GM12875 (cell line): ENCODE measurements at regions not wholly inside any gene's neighbourhood (a gene's known extent, or its start where the extent isn't known, plus 50 kb on each side); places are given as distances from the start of the nearest gene placed in this dataset.

Experiments used
- H3K4me3 ChIP-seq: one replicate; pipeline ENCODE4 v1.5.1; 2011; ENCODE audit warnings: low read depth, low read length, control low read depth
- TF ChIP-seq, protein P1 (sequence below): IDR thresholded peaks from 2 replicates; pipeline ENCODE4 v1.5.1; 2011; ENCODE audit warnings: low read depth, mild to moderate bottlenecking, control low read depth, inconsistent platforms, low read length, moderate library complexity, borderline replicate concordance; ENCODE audit not compliant: insufficient read depth

DNA sequence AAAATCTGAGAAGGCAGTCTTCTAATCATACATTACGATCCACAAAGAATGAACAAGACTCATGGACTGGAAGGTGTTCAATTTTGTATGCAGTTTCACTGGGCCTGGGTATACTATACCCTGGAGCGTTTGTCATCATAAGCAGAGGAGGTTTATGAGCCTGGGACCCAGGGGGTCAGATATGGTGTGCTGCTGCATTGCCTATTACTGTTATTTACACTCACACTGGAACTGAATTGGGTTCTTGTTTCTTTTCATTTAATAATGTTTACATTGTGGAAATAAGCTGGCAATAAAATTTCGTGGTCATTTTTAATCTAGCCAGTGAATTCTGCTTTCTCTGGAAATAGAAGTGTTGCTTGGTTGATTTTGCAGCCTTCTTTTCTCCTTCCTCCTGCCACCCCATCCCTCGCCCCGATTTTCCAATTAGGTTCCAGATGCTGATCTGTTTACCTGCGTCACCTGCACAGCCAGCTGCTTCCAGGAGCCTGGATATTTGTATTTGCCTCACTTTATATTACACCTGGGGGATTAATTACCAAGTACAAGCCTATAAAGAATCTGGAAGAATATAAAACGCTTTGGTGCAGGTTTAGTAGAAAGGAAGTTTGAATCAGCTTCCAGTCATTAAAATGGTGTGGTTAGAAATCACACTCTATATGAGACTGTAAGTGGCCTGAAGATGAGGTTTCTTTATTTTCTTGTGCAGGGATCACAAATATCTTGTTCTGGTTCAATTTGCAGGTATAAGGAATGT is 234.4 kb downstream of the SOCS6 start:
- TF ChIP-seq, protein P1, sequence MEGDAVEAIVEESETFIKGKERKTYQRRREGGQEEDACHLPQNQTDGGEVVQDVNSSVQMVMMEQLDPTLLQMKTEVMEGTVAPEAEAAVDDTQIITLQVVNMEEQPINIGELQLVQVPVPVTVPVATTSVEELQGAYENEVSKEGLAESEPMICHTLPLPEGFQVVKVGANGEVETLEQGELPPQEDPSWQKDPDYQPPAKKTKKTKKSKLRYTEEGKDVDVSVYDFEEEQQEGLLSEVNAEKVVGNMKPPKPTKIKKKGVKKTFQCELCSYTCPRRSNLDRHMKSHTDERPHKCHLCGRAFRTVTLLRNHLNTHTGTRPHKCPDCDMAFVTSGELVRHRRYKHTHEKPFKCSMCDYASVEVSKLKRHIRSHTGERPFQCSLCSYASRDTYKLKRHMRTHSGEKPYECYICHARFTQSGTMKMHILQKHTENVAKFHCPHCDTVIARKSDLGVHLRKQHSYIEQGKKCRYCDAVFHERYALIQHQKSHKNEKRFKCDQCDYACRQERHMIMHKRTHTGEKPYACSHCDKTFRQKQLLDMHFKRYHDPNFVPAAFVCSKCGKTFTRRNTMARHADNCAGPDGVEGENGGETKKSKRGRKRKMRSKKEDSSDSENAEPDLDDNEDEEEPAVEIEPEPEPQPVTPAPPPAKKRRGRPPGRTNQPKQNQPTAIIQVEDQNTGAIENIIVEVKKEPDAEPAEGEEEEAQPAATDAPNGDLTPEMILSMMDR, result no peak
- H3K4me3 ChIP-seq, result no peak overlapping the region

DNA sequence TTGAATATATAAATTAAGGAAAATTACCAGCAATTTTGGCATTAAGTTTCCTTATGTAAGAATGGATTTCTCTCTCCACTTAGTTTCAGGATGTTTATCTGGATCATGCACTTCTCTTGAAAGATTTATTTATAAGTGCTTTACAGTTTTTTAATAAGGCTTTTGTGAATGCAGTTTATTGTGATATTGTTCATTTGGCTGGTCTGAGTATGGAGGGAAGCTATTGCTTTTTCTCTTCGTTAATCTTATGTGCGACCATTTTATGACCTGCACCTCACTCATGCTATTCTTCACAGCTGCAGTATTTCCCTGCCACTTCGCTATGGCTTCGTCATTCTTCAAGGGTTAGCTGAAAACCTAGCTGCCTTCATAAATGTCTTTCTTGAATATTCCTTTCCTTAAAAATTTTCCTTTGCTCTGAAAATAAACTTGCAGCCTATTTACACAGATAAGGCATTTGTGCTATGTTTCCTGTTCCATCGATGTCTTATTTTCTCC is 233.4 kb downstream of the SOCS6 start:
- TF ChIP-seq, protein P1, result no peak
- no peak overlapping the region for H3K4me3 ChIP-seq

GRCh38 chr18:70520867-70521266 is 232.0 kb downstream of the SOCS6 start:
- no peak overlapping the region for H3K4me3 ChIP-seq
- TF ChIP-seq, protein P1, result no peak

DNA sequence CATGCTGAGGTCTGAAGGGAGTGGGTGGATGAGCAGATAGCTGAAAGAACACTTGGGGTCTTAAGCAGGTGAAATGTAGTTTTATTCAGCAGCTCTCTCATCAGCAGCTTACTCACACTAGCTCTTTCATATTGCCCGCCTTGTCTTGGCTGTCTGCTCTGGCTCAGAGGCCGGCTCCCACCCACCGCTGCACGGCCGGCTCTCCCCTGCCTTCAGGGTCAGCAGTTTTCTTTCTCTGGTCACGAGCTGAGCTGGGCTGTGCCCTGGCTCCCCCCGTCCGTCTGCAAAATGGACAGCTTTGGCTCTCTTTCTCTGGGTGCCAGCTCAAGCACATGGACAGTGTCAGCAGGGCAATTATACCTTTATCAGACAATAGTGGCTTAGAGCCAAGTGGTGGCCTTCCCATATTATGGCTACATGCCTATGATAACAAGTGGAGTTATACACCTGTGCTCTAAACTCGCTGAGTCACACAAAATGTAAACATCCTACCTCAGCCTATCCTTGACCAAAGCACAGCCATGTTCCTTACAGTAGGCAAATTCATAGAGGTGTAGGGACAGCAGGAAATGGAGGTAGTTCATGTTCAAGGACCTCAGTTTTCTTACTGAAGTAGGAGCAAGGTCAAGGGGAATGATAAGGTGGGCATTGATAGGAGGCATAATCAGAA is 224.8 kb downstream of the SOCS6 start:
- TF ChIP-seq, protein P1, result no peak

DNA sequence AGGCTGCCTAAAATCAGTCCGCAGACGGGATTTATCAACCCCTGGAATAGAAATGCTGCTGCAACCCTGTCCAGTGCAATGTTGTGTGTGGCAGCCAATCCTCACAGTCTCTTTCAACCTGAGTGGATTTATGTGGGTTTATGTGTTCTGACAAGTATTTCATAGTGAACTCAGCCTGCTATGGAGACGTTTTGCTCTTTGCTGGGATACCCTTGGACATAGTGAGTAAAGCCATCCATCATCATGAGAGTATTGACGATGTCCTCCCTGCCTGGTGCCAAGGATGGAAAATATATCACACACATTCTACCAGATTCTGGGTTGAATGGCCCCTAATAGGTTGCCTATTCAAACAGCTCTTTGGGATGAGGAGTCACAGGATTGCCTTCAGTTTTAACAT is 219.1 kb downstream of the SOCS6 start:
- H3K4me3 ChIP-seq, result no peak overlapping the region
- TF ChIP-seq, protein P1, result no peak

More for the DNA sequence above, 224.8 kb downstream of the SOCS6 start:
- H3K4me3 ChIP-seq, result no peak overlapping the region

- no peak overlapping the region for H3K4me3 ChIP-seq
- TF ChIP-seq, protein P1, result no peak
Measured at GRCh38 chr18:70506511-70506910, 217.7 kb downstream of the SOCS6 start.

- no peak overlapping the region for H3K4me3 ChIP-seq
- TF ChIP-seq, protein P1, result no peak
Measured at GRCh38 chr18:70503060-70503459, 214.2 kb downstream of the SOCS6 start.
